ENCODE measurements at regions not wholly inside any gene's neighbourhood (a gene's known extent, or its start where the extent isn't known, plus 50 kb on each side); places are given as distances from the start of the nearest gene placed in this dataset.

- TF ChIP-seq CTCF (conservative IDR thresholded peaks at IDR 0.05; ENCODE audit: low read depth, low read length) (no peak), EZH2 (IDR thresholded peaks at IDR 0.05; ENCODE audit: borderline replicate concordance, low read depth, low read length, poor library complexity, severe bottlenecking) (no peak)
Observed at GRCh38 chr2:65779021-65779420, 346.6 kb upstream of the SPRED2 start.
